GM12878 (cell line): ENCODE measurements at regions not wholly inside any gene's neighbourhood (a gene's known extent, or its start where the extent isn't known, plus 50 kb on each side); places are given as distances from the start of the nearest gene placed in this dataset.

Source experiments
- ATAC-seq: fragments of 200-7000 bp; cut with Tn5 transposase; 3 replicates; pipeline ENCODE4 v1.9.1; 2020; ENCODE audit warnings: mild to moderate bottlenecking, moderate library complexity
- BruUV-seq: library from RNA; stranded (reverse); fragments of 400-500 nt; replicated peaks from 2 replicates; lab custom pipeline; 2021; lab: Mats Ljungman, UMichigan
- CTCF ChIA-PET: fragments of 300-600 bp; sonication (Branson Sonifier 250); formaldehyde crosslinking; extraction: SDS; loops from one replicate; lab custom pipeline; 2021; ENCODE audit warnings: inconsistent platforms; lab: Yijun Ruan, JAX
- POLR2A ChIA-PET: fragments of 350-600 bp; formaldehyde crosslinking; extraction: SDS; loops from one replicate; lab custom pipeline; 2021; ENCODE audit warnings: inconsistent platforms; lab: Charles Lee
- RAD21 ChIA-PET: fragments of 300-600 bp; sonication (Branson Sonifier 250); formaldehyde crosslinking; loops from one replicate; lab custom pipeline; 2023; ENCODE audit warnings: antibody characterized with exemption; ENCODE audit not compliant: unreplicated experiment; lab: Charles Lee
- SMC1A ChIA-PET: fragments of 300-600 bp; sonication (Branson Sonifier 250); formaldehyde crosslinking; loops from one replicate; lab custom pipeline; 2023; ENCODE audit not compliant: unreplicated experiment, uncharacterized antibody; lab: Charles Lee
- DNase-seq: peaks from one replicate; pipeline ENCODE4 v3.0.0-alpha.2; 2011; ENCODE audit warnings: low read depth, low spot score
- FAIRE-seq: peaks from 3 replicates; lab custom pipeline; 2011; peaks lifted over from hg19 to GRCh38; lab: Jason Lieb, UNC
- H2AFZ ChIP-seq: 2 replicates; pipeline ENCODE4 v1.6.0; 2011; ENCODE audit warnings: low read depth, low read length, control low read depth; ENCODE audit not compliant: control insufficient read depth
- H3K27ac ChIP-seq: 2 replicates; pipeline ENCODE4 v1.5.1; 2011; ENCODE audit warnings: control low read depth; ENCODE audit not compliant: control insufficient read depth, insufficient read depth
- H3K27me3 ChIP-seq, 2 experiments: replicated peaks in 1 of 2; 2 replicates each; pipeline versions ENCODE4 v1.6.0 to v1.6.1; 2011; ENCODE audit warnings: low read length in 1 of 2; ENCODE audit not compliant: control insufficient read depth in 2 of 2, insufficient read depth in 2 of 2
- H3K36me3 ChIP-seq, 2 experiments: 2 replicates each; pipeline ENCODE4 v1.5.1; 2011; ENCODE audit warnings: low read length in 1 of 2; ENCODE audit not compliant: control insufficient read depth in 2 of 2, insufficient read depth in 2 of 2
- H3K4me1 ChIP-seq: 2 replicates; pipeline ENCODE4 v1.6.1; 2011; ENCODE audit warnings: mild to moderate bottlenecking, low read length, moderate library complexity, mixed read lengths; ENCODE audit not compliant: control insufficient read depth, insufficient read depth
- H3K4me2 ChIP-seq: 2 replicates; pipeline ENCODE4 v1.6.0; 2011; ENCODE audit warnings: control low read depth; ENCODE audit not compliant: control insufficient read depth, insufficient read depth
- H3K4me3 ChIP-seq: fragments of 200-600 bp; sonication (generic); 2 replicates; pipeline ENCODE4 v1.5.1; 2016
- H3K79me2 ChIP-seq: 2 replicates; pipeline ENCODE4 v1.6.0; 2011; ENCODE audit warnings: low read length; ENCODE audit not compliant: control insufficient read depth, insufficient read depth
- H3K9ac ChIP-seq: 2 replicates; pipeline ENCODE4 v1.8.0; 2011; ENCODE audit warnings: low read length, control low read depth, mixed read lengths; ENCODE audit not compliant: control insufficient read depth, insufficient read depth
- H3K9me3 ChIP-seq: replicated peaks from 3 replicates; pipeline ENCODE4 v1.5.1; 2011; ENCODE audit warnings: mild to moderate bottlenecking, low read length; ENCODE audit not compliant: control insufficient read depth, insufficient read depth
- H4K20me1 ChIP-seq: 2 replicates; pipeline ENCODE4 v1.6.0; 2011; ENCODE audit not compliant: control insufficient read depth, insufficient read depth
- CEBPZ ChIP-seq: fragments of 150-350 bp; IDR thresholded peaks from 2 replicates; pipeline ENCODE4 v1.6.1; 2016; ENCODE audit warnings: low read depth, low read length
- EP300 ChIP-seq, 2 experiments: fragments of 150-350 bp in 1 of 2; IDR thresholded peaks; 2 replicates each; pipeline ENCODE4 v1.6.1; 2011 to 2012; ENCODE audit warnings: low read depth in 2 of 2, low read length in 2 of 2, borderline replicate concordance in 1 of 2, improper control_type of control experiment in 1 of 2, inconsistent platforms in 1 of 2; ENCODE audit not compliant: control insufficient read depth in 1 of 2
- FOXK2 ChIP-seq: fragments of 450-650 bp; IDR thresholded peaks from 2 replicates; pipeline ENCODE4 v1.6.1; 2017; ENCODE audit warnings: mild to moderate bottlenecking, moderate library complexity
- GABPA ChIP-seq: IDR thresholded peaks from 2 replicates; pipeline ENCODE4 v1.6.1; 2014; ENCODE audit warnings: antibody characterized with exemption, low read depth, mild to moderate bottlenecking, inconsistent platforms
- IRF5 ChIP-seq: fragments of 450-650 bp; IDR thresholded peaks from 2 replicates; pipeline ENCODE4 v1.6.1; 2017; ENCODE audit warnings: borderline replicate concordance
- MEF2B ChIP-seq: fragments of 450-650 bp; IDR thresholded peaks from 2 replicates; pipeline ENCODE4 v1.6.1; 2018; ENCODE audit warnings: mild to moderate bottlenecking, moderate library complexity; ENCODE audit not compliant: partially characterized antibody, poor library complexity, severe bottlenecking
- MYC ChIP-seq: IDR thresholded peaks from 2 replicates; pipeline ENCODE4 v1.6.1; 2011; ENCODE audit warnings: mild to moderate bottlenecking, low read length, moderate library complexity, inconsistent platforms; ENCODE audit not compliant: insufficient read depth, insufficient replicate concordance, insufficient read length, severe bottlenecking
- NRF1 ChIP-seq: conservative IDR thresholded peaks from 2 replicates; pipeline ENCODE4 v1.6.1; 2011; ENCODE audit warnings: mild to moderate bottlenecking, low read depth, low read length, improper control_type of control experiment
- RUNX3 ChIP-seq: IDR thresholded peaks from 2 replicates; pipeline ENCODE4 v1.6.1; 2012; ENCODE audit warnings: low read length, inconsistent platforms
- SMAD1 ChIP-seq: fragments of 450-650 bp; IDR thresholded peaks from 2 replicates; pipeline ENCODE4 v1.6.1; 2018; ENCODE audit warnings: mild to moderate bottlenecking, low read depth; ENCODE audit not compliant: partially characterized antibody
- USF2 ChIP-seq: IDR thresholded peaks from 2 replicates; pipeline ENCODE4 v1.6.1; 2011; ENCODE audit warnings: low read depth, low read length, improper control_type of control experiment, borderline replicate concordance
- ZNF622 ChIP-seq: fragments of 450-650 bp; IDR thresholded peaks from 2 replicates; pipeline ENCODE4 v1.6.1; 2017; ENCODE audit warnings: mild to moderate bottlenecking, inconsistent platforms
- WGBS: methylation state at CpG from one replicate; pipeline ENCODE4 v1.1.6; 2016; ENCODE audit warnings: low lambda C conversion rate; ENCODE audit not compliant: insufficient replicate concordance, insufficient coverage; ENCODE audit errors: missing lambda C conversion rate; 5-methylcytosine and 5-hydroxymethylcytosine counted together
- in situ Hi-C: fragments of 300-500 bp; cut with MboI; formaldehyde crosslinking; loops from 9 replicates; pipeline ENCODE4 v1.14.3; 2018; ENCODE audit warnings: mixed read lengths
- intact Hi-C: fragments of 100-400 bp; cut with micrococcal nuclease; formaldehyde crosslinking; loops from one replicate; pipeline ENCODE4 v1.14.2; 2022; ENCODE audit not compliant: unreplicated experiment

- no peaks in the 10 kb centered on the region for H3K4me1 ChIP-seq
- RAD21 ChIA-PET, result no interaction called here
- no TSS peak for BruUV-seq
- DNase-seq, result no peak
- no peak overlapping the region for H2AFZ ChIP-seq
- no peaks in the 10 kb centered on the region for H3K36me3 ChIP-seq
- H3K4me2 ChIP-seq, result no peak overlapping the region
- in situ Hi-C loops, result no loop called here
- SMC1A ChIA-PET, result no interaction called here
- TF ChIP-seq NRF1 (no peak), FOXK2 (no peak), IRF5 (no peak), ZNF622 (no peak), MYC (no peak), CEBPZ (no peak), SMAD1 (no peak), MEF2B (no peak), USF2 (no peak), RUNX3 (no peak), EP300 (IDR thresholded peaks at IDR 0.05; ENCODE audit: borderline replicate concordance in 1 of 2, control insufficient read depth in 1 of 2, low read depth in 2 of 2, low read length in 2 of 2) (no peak), GABPA (no peak)
- ATAC-seq, result no peak
- CTCF ChIA-PET, result no interaction called here
- WGBS, result 26% methylated on average over 2 of the region's 2 CpGs
- H3K4me3 ChIP-seq, result no peak overlapping the region
- no peaks in the 10 kb centered on the region for H3K9me3 ChIP-seq
- H3K27ac ChIP-seq, result no peak overlapping the region
- no peaks in the 10 kb centered on the region for H3K79me2 ChIP-seq
- no peaks in the 10 kb centered on the region for H4K20me1 ChIP-seq
- no peaks in the 10 kb centered on the region for H3K27me3 ChIP-seq
- no peak overlapping the region for H3K9ac ChIP-seq
- intact Hi-C loops, result no loop called here
- no peak for FAIRE-seq
- POLR2A ChIA-PET, result no interaction called here
Measured at GRCh38 chr3:177977381-177978158, 558.7 kb upstream of the KCNMB2 start.
